Mesenchymal stem cell (in vitro differentiated cells and primary cell): ENCODE measurements at regions not wholly inside any gene's neighbourhood (a gene's known extent, or its start where the extent isn't known, plus 50 kb on each side); places are given as distances from the start of the nearest gene placed in this dataset.

Experiments used
- DNase-seq: peaks from one replicate; pipeline ENCODE4 v3.0.0-alpha.2; 2013
- H2AFZ ChIP-seq: one replicate; pipeline ENCODE4 v1.6.1; 2013; ENCODE audit warnings: low read depth, mild to moderate bottlenecking, control low read depth, inconsistent platforms, low read length, moderate library complexity
- H2AK5ac ChIP-seq: 2 replicates; pipeline ENCODE4 v1.6.1; 2013; ENCODE audit warnings: low read length, moderate library complexity, mild to moderate bottlenecking, inconsistent platforms; ENCODE audit not compliant: severe bottlenecking
- H2BK120ac ChIP-seq: one replicate; pipeline ENCODE4 v1.6.1; 2013; ENCODE audit warnings: low read depth, mild to moderate bottlenecking, inconsistent platforms, low read length, moderate library complexity
- H2BK12ac ChIP-seq, 2 experiments: one replicate each; pipeline ENCODE4 v1.6.1; 2013; ENCODE audit warnings: inconsistent platforms in 2 of 2, low read length in 2 of 2, mild to moderate bottlenecking in 2 of 2, moderate library complexity in 2 of 2, control low read depth in 1 of 2
- H2BK15ac ChIP-seq: one replicate; pipeline ENCODE4 v1.6.1; 2013; ENCODE audit warnings: mild to moderate bottlenecking, low read depth, inconsistent platforms; ENCODE audit not compliant: poor library complexity, severe bottlenecking
- H2BK5ac ChIP-seq: 2 replicates; pipeline ENCODE4 v1.6.1; 2013; ENCODE audit warnings: low read depth, mild to moderate bottlenecking, low read length, control low read depth, inconsistent platforms; ENCODE audit not compliant: poor library complexity, severe bottlenecking
- H3K14ac ChIP-seq, 2 experiments: one replicate each; pipeline ENCODE4 v1.6.1; 2013; ENCODE audit warnings: inconsistent platforms in 2 of 2, low read length in 2 of 2, control low read depth in 1 of 2, mild to moderate bottlenecking in 1 of 2, moderate library complexity in 1 of 2
- H3K18ac ChIP-seq, 2 experiments: one replicate each; pipeline ENCODE4 v1.6.1; 2013; ENCODE audit warnings: inconsistent platforms in 2 of 2, low read length in 2 of 2, control low read depth in 1 of 2, low read depth in 1 of 2, mild to moderate bottlenecking in 1 of 2
- H3K23ac ChIP-seq, 2 experiments: one replicate each; pipeline ENCODE4 v1.6.1; 2013; ENCODE audit warnings: inconsistent platforms in 2 of 2, low read length in 2 of 2, mild to moderate bottlenecking in 2 of 2, moderate library complexity in 2 of 2, control low read depth in 1 of 2
- H3K27ac ChIP-seq: 2 replicates; pipeline ENCODE4 v1.5.1; 2013; ENCODE audit warnings: mild to moderate bottlenecking, moderate library complexity, low read length, control low read depth, inconsistent platforms; ENCODE audit not compliant: poor library complexity, severe bottlenecking
- H3K27me3 ChIP-seq, 2 experiments: 2 replicates each; pipeline versions ENCODE4 v1.6.1 to v1.7.0; 2013; ENCODE audit warnings: low read length in 2 of 2, mild to moderate bottlenecking in 2 of 2, moderate library complexity in 2 of 2, control low read depth in 1 of 2, inconsistent platforms in 1 of 2; ENCODE audit not compliant: control insufficient read depth in 1 of 2, insufficient read depth in 1 of 2
- H3K36me3 ChIP-seq, 2 experiments: 2 replicates each; pipeline versions ENCODE4 v1.6.1 to v1.7.0; 2013; ENCODE audit warnings: low read length in 2 of 2, control low read depth in 1 of 2, inconsistent platforms in 1 of 2, low read depth in 1 of 2, mild to moderate bottlenecking in 1 of 2; ENCODE audit not compliant: insufficient read depth in 2 of 2, control insufficient read depth in 1 of 2
- H3K4ac ChIP-seq, 2 experiments: one replicate each; pipeline ENCODE4 v1.6.1; 2013; ENCODE audit warnings: inconsistent platforms in 2 of 2, low read length in 2 of 2, mild to moderate bottlenecking in 2 of 2, moderate library complexity in 2 of 2, control low read depth in 1 of 2, low read depth in 1 of 2
- H3K4me1 ChIP-seq: 2 replicates; pipeline ENCODE4 v1.6.1; 2013; ENCODE audit warnings: low read depth, low read length, control low read depth; ENCODE audit not compliant: control insufficient read depth, insufficient read depth
- H3K4me2 ChIP-seq: 2 replicates; pipeline ENCODE4 v1.6.1; 2013; ENCODE audit warnings: low read length, mild to moderate bottlenecking, inconsistent platforms; ENCODE audit not compliant: poor library complexity, severe bottlenecking
- H3K4me3 ChIP-seq, 2 experiments: 2 replicates each; pipeline versions ENCODE4 v1.5.1 to v1.7.0; 2013; ENCODE audit warnings: low read length in 2 of 2, mild to moderate bottlenecking in 2 of 2, control low read depth in 1 of 2, low read depth in 1 of 2; ENCODE audit not compliant: insufficient read depth in 1 of 2
- H3K79me1 ChIP-seq: replicated peaks from 2 replicates; pipeline ENCODE4 v1.6.1; 2013; ENCODE audit warnings: mild to moderate bottlenecking, control low read depth, low read length, inconsistent platforms; ENCODE audit not compliant: poor library complexity, severe bottlenecking
- H3K9ac ChIP-seq: 2 replicates; pipeline ENCODE4 v1.7.0; 2013; ENCODE audit warnings: mild to moderate bottlenecking, low read length, moderate library complexity
- H3K9me3 ChIP-seq: 2 replicates; pipeline ENCODE4 v1.7.0; 2013; ENCODE audit warnings: mild to moderate bottlenecking, low read length; ENCODE audit not compliant: control insufficient read depth
- H4K8ac ChIP-seq: one replicate; pipeline ENCODE4 v1.6.1; 2013; ENCODE audit warnings: inconsistent platforms, mild to moderate bottlenecking, low read length, moderate library complexity
- H4K91ac ChIP-seq: one replicate; pipeline ENCODE4 v1.6.1; 2013; ENCODE audit warnings: mild to moderate bottlenecking, low read length, inconsistent platforms
- WGBS: methylation state at CpG from one replicate; pipeline ENCODE4 v1.1.7; 2013; ENCODE audit warnings: mixed read lengths; 5-methylcytosine and 5-hydroxymethylcytosine counted together

DNA sequence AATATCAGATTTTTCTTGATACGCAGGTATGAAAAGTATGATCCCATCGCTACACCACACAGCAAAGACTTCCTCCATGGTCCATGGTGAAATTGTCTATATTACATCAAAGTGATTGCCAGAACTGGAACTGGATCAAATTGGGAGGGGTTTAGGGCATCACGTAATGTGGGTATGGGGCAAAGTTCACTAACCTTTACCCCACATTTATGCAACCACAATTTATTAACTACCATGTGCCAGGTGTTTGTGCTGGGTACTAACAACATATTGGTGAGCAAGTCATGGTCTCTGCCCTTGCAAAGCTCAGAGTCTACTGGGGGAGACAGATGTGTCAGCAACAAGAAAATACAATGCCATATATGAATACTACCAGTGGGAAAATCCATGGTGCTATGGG lies 258.9 kb downstream of the SUDS3 start:
- DNase-seq: no peak
- H3K9ac ChIP-seq: no peak overlapping the region
- H2AFZ ChIP-seq: no peak overlapping the region
- no peaks in the 10 kb centered on the region for H3K79me1 ChIP-seq
- H2BK12ac ChIP-seq: no peak overlapping the region
- H3K9me3 ChIP-seq: no peaks in the 10 kb centered on the region
- H3K27ac ChIP-seq: no peak overlapping the region
- H3K36me3 ChIP-seq: no peaks in the 10 kb centered on the region
- H3K4me2 ChIP-seq: no peak overlapping the region
- no peaks in the 10 kb centered on the region for H3K4me1 ChIP-seq
- H2BK15ac ChIP-seq: no peak overlapping the region
- no peak overlapping the region for H3K18ac ChIP-seq
- H4K8ac ChIP-seq: no peak overlapping the region
- H3K27me3 ChIP-seq: no peaks in the 10 kb centered on the region
- no peak overlapping the region for H3K14ac ChIP-seq
- 85% methylated on average over 2 of the region's 3 CpGs for WGBS
- H3K23ac ChIP-seq: no peak overlapping the region
- H2BK120ac ChIP-seq: no peak overlapping the region
- H2BK5ac ChIP-seq: no peak overlapping the region
- no peak overlapping the region for H3K4ac ChIP-seq
- no peak overlapping the region for H4K91ac ChIP-seq
- no peak overlapping the region for H3K4me3 ChIP-seq
- H2AK5ac ChIP-seq: no peak overlapping the region

DNA sequence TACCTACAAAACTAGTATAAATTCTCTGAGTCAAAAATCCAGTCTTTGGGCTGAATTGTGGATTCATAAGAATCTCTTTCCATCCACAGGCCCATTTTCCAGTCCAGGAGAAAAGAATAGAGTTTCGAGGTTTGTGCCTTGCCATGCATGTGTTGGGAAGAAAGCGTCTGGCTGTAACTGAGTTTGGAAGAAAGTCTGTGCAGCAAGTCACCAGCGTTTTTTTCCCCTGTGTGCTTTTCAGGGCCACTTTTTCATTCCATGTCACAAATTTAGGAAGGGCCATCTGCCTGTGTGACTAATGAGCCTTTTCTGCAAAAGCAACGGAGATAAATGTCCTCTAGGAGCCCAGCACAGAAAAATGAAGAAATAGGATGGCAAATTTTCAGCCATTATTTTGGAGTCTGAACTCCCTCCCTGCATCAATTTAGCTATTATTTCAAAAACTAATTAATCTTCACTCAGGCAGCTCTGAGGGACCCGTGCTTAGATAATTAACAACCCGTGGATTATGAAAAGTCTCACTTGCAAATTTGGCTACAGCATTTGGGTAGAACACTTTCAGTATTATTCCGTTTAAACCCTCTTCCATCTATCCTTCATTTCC lies 261.5 kb downstream of the SUDS3 start:
- Histone ChIP-seq H3K36me3 (no peaks in the 10 kb centered on the region), H2AFZ (no peak overlapping the region), H4K91ac (no peak overlapping the region), H3K18ac (no peak overlapping the region), H3K27ac (no peak overlapping the region), H3K9ac (no peak overlapping the region), H3K4me2 (no peak overlapping the region), H3K14ac (no peak overlapping the region), H3K79me1 (no peaks in the 10 kb centered on the region), H2BK120ac (no peak overlapping the region), H3K4ac (no peak overlapping the region), H2BK12ac (no peak overlapping the region), H3K4me1 (no peaks in the 10 kb centered on the region), H3K9me3 (no peaks in the 10 kb centered on the region), H3K27me3 (no peaks in the 10 kb centered on the region), H4K8ac (no peak overlapping the region), H3K23ac (no peak overlapping the region), H2BK5ac (no peak overlapping the region), H2AK5ac (no peak overlapping the region), H3K4me3 (no peak overlapping the region), H2BK15ac (no peak overlapping the region)
- DNase-seq: no peak
- WGBS: 66% methylated on average over 7 of the region's 7 CpGs

- no peak overlapping the region for H2AFZ ChIP-seq
- no peak overlapping the region for H2BK15ac ChIP-seq
- H2BK120ac ChIP-seq: no peak overlapping the region
- no peak overlapping the region for H4K8ac ChIP-seq
- H3K79me1 ChIP-seq: no peaks in the 10 kb centered on the region
- no peak overlapping the region for H3K4me2 ChIP-seq
- no peaks in the 10 kb centered on the region for H3K36me3 ChIP-seq
- H4K91ac ChIP-seq: no peak overlapping the region
- no peak overlapping the region for H3K18ac ChIP-seq
- no peak overlapping the region for H3K14ac ChIP-seq
- H3K27me3 ChIP-seq: no peaks in the 10 kb centered on the region
- WGBS: 49% methylated on average over 2 of the region's 3 CpGs
- H3K4me3 ChIP-seq: no peak overlapping the region
- no peak overlapping the region for H2AK5ac ChIP-seq
- H3K4ac ChIP-seq: no peak overlapping the region
- no peak overlapping the region for H3K23ac ChIP-seq
- H2BK12ac ChIP-seq: no peak overlapping the region
- DNase-seq: no peak
- peaks cover 8% of the 10 kb centered on the region for H3K9me3 ChIP-seq
- H3K27ac ChIP-seq: no peak overlapping the region
- no peaks in the 10 kb centered on the region for H3K4me1 ChIP-seq
- no peak overlapping the region for H3K9ac ChIP-seq
- no peak overlapping the region for H2BK5ac ChIP-seq
Measured at GRCh38 chr12:118641249-118641648, 264.9 kb downstream of the SUDS3 start.

DNA sequence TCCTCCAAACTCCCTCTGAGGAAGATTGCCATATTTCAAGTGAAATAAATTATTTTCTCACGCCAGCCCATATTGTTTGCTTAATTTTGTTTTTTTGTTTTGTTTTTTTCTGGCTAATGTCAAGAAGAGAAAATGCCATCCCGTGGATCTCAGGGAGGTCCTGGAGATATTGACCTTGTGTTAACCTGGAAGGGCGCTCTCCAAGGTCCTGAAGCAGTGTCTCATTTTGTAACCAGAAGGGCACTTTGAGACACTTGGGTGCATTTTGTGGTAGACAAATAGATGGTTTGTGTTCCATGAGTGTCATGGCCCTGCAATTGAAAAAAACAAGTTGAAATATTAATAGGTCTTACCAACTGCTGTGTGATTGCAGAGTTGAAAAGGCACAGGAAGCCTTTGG lies 268.9 kb downstream of the SUDS3 start:
- 28% methylated on average over 3 of the region's 3 CpGs for WGBS
- Histone ChIP-seq H2BK5ac (no peak overlapping the region), H3K27me3 (no peaks in the 10 kb centered on the region)

More for the DNA sequence above, 268.9 kb downstream of the SUDS3 start:
- Histone ChIP-seq H3K14ac (no peak overlapping the region), H2AK5ac (no peak overlapping the region), H2BK120ac (no peak overlapping the region), H3K4ac (no peak overlapping the region), H3K9me3 (peaks cover 8% of the 10 kb centered on the region), H3K23ac (no peak overlapping the region), H2BK12ac (no peak overlapping the region), H3K9ac (no peak overlapping the region), H3K36me3 (no peaks in the 10 kb centered on the region), H3K27ac (no peak overlapping the region), H3K18ac (no peak overlapping the region), H3K4me3 (no peak overlapping the region), H4K8ac (no peak overlapping the region), H4K91ac (no peak overlapping the region), H3K4me1 (no peaks in the 10 kb centered on the region), H2AFZ (no peak overlapping the region), H3K4me2 (no peak overlapping the region), H3K79me1 (no peaks in the 10 kb centered on the region), H2BK15ac (no peak overlapping the region)
- DNase-seq: no peak
